HG02885 (cell line): ENCODE measurements at regions not wholly inside any gene's neighbourhood (a gene's known extent, or its start where the extent isn't known, plus 50 kb on each side); places are given as distances from the start of the nearest gene placed in this dataset.
A peak's percentile ranks its signal among the peaks of the same experiment; 100 is the strongest.

ENCODE experiments used
- ATAC-seq: cut with Tn5 transposase; IDR thresholded peaks from one replicate; pipeline ENCODE4 v1.9.1; 2021; ENCODE audit warnings: mild to moderate bottlenecking; ENCODE audit not compliant: unreplicated experiment, poor library complexity

- ATAC-seq, result no peak
Observed at GRCh38 chr11:123305601-123306375, 110.7 kb upstream of the CLMP start.

GRCh38 chr11:123304828-123305466, 109.9 kb upstream of the CLMP start:
- no peak for ATAC-seq

- ATAC-seq, result no peak
Observed at GRCh38 chr11:123303924-123304323, 108.9 kb upstream of the CLMP start.

GRCh38 chr11:123302751-123303195, 107.7 kb upstream of the CLMP start:
- peak; percentile 52 for ATAC-seq

- ATAC-seq, result peak; percentile 74
Observed at GRCh38 chr11:123301696-123302400, 106.8 kb upstream of the CLMP start.

GRCh38 chr11:123301013-123301591, 106.1 kb upstream of the CLMP start:
- no peak for ATAC-seq

GRCh38 chr11:123299721-123300120, 104.7 kb upstream of the CLMP start:
- ATAC-seq, result no peak

- no peak for ATAC-seq
Observed at GRCh38 chr11:123298488-123299447, 103.7 kb upstream of the CLMP start.

- no peak for ATAC-seq
Observed at GRCh38 chr11:123292647-123293046, 97.6 kb upstream of the CLMP start.

GRCh38 chr11:123291201-123291869, 96.3 kb upstream of the CLMP start:
- no peak for ATAC-seq

GRCh38 chr11:123286761-123287160, 91.7 kb upstream of the CLMP start:
- no peak for ATAC-seq

GRCh38 chr11:123286255-123286654, 91.2 kb upstream of the CLMP start:
- no peak for ATAC-seq

GRCh38 chr11:123284454-123284853, 89.4 kb upstream of the CLMP start:
- no peak for ATAC-seq

- ATAC-seq, result no peak
Observed at GRCh38 chr11:123282597-123282996, 87.5 kb upstream of the CLMP start.

GRCh38 chr11:123273616-123274015, 78.6 kb upstream of the CLMP start:
- ATAC-seq, result no peak

- ATAC-seq, result no peak
Observed at GRCh38 chr11:123272565-123272964, 77.5 kb upstream of the CLMP start.

GRCh38 chr11:123268156-123268555, 73.1 kb upstream of the CLMP start:
- ATAC-seq, result no peak

GRCh38 chr11:123265951-123266350, 70.9 kb upstream of the CLMP start:
- no peak for ATAC-seq

GRCh38 chr11:123264431-123264780, 69.4 kb upstream of the CLMP start:
- peak; percentile 29 for ATAC-seq
